ENCODE measurements at regions not wholly inside any gene's neighbourhood (a gene's known extent, or its start where the extent isn't known, plus 50 kb on each side); places are given as distances from the start of the nearest gene placed in this dataset.
"Not testable (repeated sequence)": the region's sequence is repeated elsewhere in the genome, so short reads cannot be mapped to it uniquely, and the experiment has no call there.

DNA sequence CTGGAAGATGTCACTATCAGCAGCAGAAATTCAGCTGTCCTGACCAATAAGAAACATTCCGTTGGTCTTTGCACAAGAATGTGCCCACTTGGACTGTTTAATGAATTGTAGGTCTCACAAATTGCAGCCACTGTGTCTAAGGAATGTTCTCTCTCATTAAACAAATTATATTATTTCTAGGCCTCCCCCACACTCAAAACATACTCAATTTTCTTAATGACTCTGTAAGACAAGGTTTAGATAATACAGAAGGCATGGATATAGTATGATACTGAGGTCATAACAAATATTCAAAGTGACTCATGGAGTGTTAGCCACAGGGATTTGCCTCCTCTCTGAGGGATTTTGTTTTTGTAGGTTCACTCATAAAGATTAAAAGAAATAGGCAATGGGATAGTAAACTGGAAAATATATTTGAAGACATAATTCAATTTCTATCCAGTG lies 197.5 kb downstream of the PTN start:
- no peak for ATAC-seq (replicated peaks in 1 of 2)
- no peaks in the 10 kb centered on the region for H3K27me3 Mint-ChIP-seq (ENCODE audit: low read depth)
- peaks cover 1 to 6% of the 10 kb centered on the region in 2 donors for H3K9me3 Mint-ChIP-seq
- no peaks in the 10 kb centered on the region for H3K36me3 Mint-ChIP-seq (ENCODE audit: insufficient read depth in 2 of 2)
- no peak for DNase-seq
- H3K4me3 Mint-ChIP-seq, result no peak overlapping the region
- no peaks in the 10 kb centered on the region for H3K4me1 Mint-ChIP-seq (ENCODE audit: low read depth)
- no peak overlapping the region for H3K27ac Mint-ChIP-seq

GRCh38 chr7:137142376-137142775 lies 201.2 kb downstream of the PTN start:
- no peaks in the 10 kb centered on the region for H3K4me1 Mint-ChIP-seq (ENCODE audit: low read depth)
- no peak overlapping the region for H3K27ac Mint-ChIP-seq
- peaks cover 2 to 10% of the 10 kb centered on the region in 2 donors for H3K9me3 Mint-ChIP-seq
- ATAC-seq (replicated peaks in 1 of 2) (no peak), DNase-seq (no peak)
- no peaks in the 10 kb centered on the region for H3K36me3 Mint-ChIP-seq (ENCODE audit: insufficient read depth in 2 of 2)
- H3K27me3 Mint-ChIP-seq (ENCODE audit: low read depth), result no peaks in the 10 kb centered on the region
- no peak overlapping the region for H3K4me3 Mint-ChIP-seq

- Mint-ChIP-seq H3K9me3 (peaks cover 6 to 8% of the 10 kb centered on the region in 2 donors), H3K27ac (no peak overlapping the region), H3K27me3 (ENCODE audit: low read depth) (no peaks in the 10 kb centered on the region), H3K4me3 (no peak overlapping the region), H3K36me3 (ENCODE audit: insufficient read depth in 2 of 2) (no peaks in the 10 kb centered on the region), H3K4me1 (ENCODE audit: low read depth) (no peaks in the 10 kb centered on the region)
- no peak for ATAC-seq (replicated peaks in 1 of 2)
- DNase-seq, result no peak
These were observed 207.7 kb downstream of the PTN start for GRCh38 chr7:137135654-137136350.

- H3K4me3 Mint-ChIP-seq, result no peak overlapping the region
- H3K4me1 Mint-ChIP-seq (ENCODE audit: low read depth), result no peaks in the 10 kb centered on the region
- H3K27ac Mint-ChIP-seq, result no peak overlapping the region
- H3K27me3 Mint-ChIP-seq (ENCODE audit: low read depth), result no peaks in the 10 kb centered on the region
- DNase-seq, result no peak
- ATAC-seq (replicated peaks in 1 of 2), result no peak
- no peaks in the 10 kb centered on the region for H3K36me3 Mint-ChIP-seq (ENCODE audit: insufficient read depth in 2 of 2)
- H3K9me3 Mint-ChIP-seq, result peaks cover 6 to 9% of the 10 kb centered on the region in 2 donors
These were observed 212.8 kb downstream of the PTN start for GRCh38 chr7:137130751-137131158.

GRCh38 chr7:137129025-137129424 lies 214.5 kb downstream of the PTN start:
- Mint-ChIP-seq H3K9me3 (peaks cover 6% of the 10 kb centered on the region in 2 donors), H3K27me3 (ENCODE audit: low read depth) (no peaks in the 10 kb centered on the region), H3K27ac (no peak overlapping the region), H3K36me3 (ENCODE audit: insufficient read depth in 2 of 2) (no peaks in the 10 kb centered on the region), H3K4me3 (no peak overlapping the region), H3K4me1 (ENCODE audit: low read depth) (no peaks in the 10 kb centered on the region)
- no peak for ATAC-seq (replicated peaks in 1 of 2)
- DNase-seq, result no peak

- no peak for ATAC-seq (replicated peaks in 1 of 2)
- H3K4me1 Mint-ChIP-seq (ENCODE audit: low read depth), result no peaks in the 10 kb centered on the region
- no peaks in the 10 kb centered on the region for H3K27me3 Mint-ChIP-seq (ENCODE audit: low read depth)
- peaks cover 4 to 9% of the 10 kb centered on the region in 2 donors for H3K9me3 Mint-ChIP-seq
- H3K27ac Mint-ChIP-seq, result no peak overlapping the region
- H3K4me3 Mint-ChIP-seq, result no peak overlapping the region
- H3K36me3 Mint-ChIP-seq (ENCODE audit: insufficient read depth in 2 of 2), result no peaks in the 10 kb centered on the region
- DNase-seq, result no peak
These were observed 215.7 kb downstream of the PTN start for GRCh38 chr7:137127806-137128205.

- Mint-ChIP-seq H3K4me1 (ENCODE audit: low read depth) (no peaks in the 10 kb centered on the region), H3K4me3 (no peak overlapping the region), H3K9me3 (peaks cover 4 to 6% of the 10 kb centered on the region in 2 donors), H3K36me3 (ENCODE audit: insufficient read depth in 2 of 2) (no peaks in the 10 kb centered on the region), H3K27ac (no peak overlapping the region), H3K27me3 (ENCODE audit: low read depth) (no peaks in the 10 kb centered on the region)
- DNase-seq (no peak), ATAC-seq (replicated peaks in 1 of 2) (no peak)
These were observed 216.5 kb downstream of the PTN start for GRCh38 chr7:137127058-137127457.

DNA sequence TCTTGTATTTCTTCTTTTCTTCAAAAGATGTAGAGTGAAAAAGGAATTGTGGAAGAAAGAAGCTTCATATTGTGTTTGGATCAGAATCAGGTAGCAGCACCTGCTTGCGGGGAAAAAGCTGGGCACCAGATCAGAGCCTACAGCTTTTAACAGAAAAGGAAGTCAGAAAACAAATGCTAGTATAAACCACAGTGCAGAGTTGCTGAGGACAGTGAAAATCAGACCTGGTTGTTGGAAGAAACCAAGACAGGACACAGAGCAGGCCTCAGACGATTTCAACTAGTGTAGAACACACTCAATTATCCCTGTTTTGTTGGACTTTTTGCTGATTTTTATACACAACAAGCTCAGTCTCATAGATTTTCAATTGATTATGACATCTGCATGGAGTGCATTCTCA lies 221.4 kb downstream of the PTN start:
- H3K27ac Mint-ChIP-seq, result no peak overlapping the region
- H3K4me3 Mint-ChIP-seq, result no peak overlapping the region
- DNase-seq, result no peak
- peaks cover 2 to 6% of the 10 kb centered on the region in 2 donors for H3K9me3 Mint-ChIP-seq
- ATAC-seq (replicated peaks in 1 of 2), result no peak
- no peaks in the 10 kb centered on the region for H3K27me3 Mint-ChIP-seq (ENCODE audit: low read depth)
- no peaks in the 10 kb centered on the region for H3K36me3 Mint-ChIP-seq (ENCODE audit: insufficient read depth in 2 of 2)
- H3K4me1 Mint-ChIP-seq (ENCODE audit: low read depth), result no peaks in the 10 kb centered on the region

GRCh38 chr7:137120690-137121089 lies 222.8 kb downstream of the PTN start:
- Mint-ChIP-seq H3K27ac (no peak overlapping the region), H3K4me1 (ENCODE audit: low read depth) (no peaks in the 10 kb centered on the region), H3K36me3 (ENCODE audit: insufficient read depth in 2 of 2) (no peaks in the 10 kb centered on the region), H3K9me3 (peaks cover 4 to 6% of the 10 kb centered on the region in 2 donors), H3K27me3 (ENCODE audit: low read depth) (no peaks in the 10 kb centered on the region), H3K4me3 (no peak overlapping the region)
- ATAC-seq (replicated peaks in 1 of 2) (peak in 1 of 2 donors; percentile 23), DNase-seq (no peak)

DNA sequence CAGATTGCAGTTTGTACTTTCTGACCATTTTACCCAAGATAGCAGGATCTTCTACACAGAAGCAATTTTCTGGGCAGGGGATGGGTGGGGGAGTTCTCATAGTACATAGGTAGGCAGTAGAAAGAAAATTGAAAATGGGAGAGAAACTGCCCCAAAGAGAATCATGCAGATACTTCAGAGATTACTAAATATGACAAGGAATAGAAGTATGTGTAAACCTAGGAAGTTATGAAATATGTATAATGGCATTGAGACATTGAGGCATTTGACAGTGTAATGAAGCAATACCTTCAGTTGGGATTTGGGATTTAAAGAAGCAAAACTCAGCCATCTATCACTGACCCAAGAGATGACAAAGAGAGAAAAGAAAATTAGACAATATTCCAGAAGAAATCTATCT lies 233.0 kb downstream of the PTN start:
- Mint-ChIP-seq H3K9me3 (peaks cover 9 to 10% of the 10 kb centered on the region in 2 donors), H3K27me3 (ENCODE audit: low read depth) (no peaks in the 10 kb centered on the region), H3K4me3 (no peak overlapping the region), H3K27ac (no peak overlapping the region), H3K36me3 (ENCODE audit: insufficient read depth in 2 of 2) (no peaks in the 10 kb centered on the region), H3K4me1 (ENCODE audit: low read depth) (no peaks in the 10 kb centered on the region)
- DNase-seq (no peak), ATAC-seq (replicated peaks in 1 of 2) (no peak)

DNA sequence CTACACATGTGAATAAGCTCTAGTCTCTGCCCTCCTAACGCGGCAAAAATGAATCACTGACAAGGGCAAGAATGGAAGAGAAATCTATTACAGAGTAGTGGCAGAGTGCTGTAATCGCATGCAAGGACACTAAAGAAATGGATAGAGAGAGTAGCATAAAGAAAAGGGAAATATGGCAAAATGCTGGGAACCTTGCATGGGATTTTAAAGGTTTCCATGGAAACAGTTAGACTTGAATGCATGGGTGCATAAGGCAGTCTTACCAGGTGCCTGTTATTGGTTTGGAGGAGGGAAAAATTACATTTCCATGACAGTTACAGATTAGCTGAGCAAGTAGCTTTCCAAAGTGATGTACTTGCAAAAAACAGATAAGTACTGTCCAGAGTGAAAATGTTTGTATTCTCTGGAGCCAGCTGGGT lies 233.4 kb downstream of the PTN start:
- no peak for DNase-seq
- H3K4me1 Mint-ChIP-seq (ENCODE audit: low read depth), result no peaks in the 10 kb centered on the region
- H3K27ac Mint-ChIP-seq, result no peak overlapping the region

GRCh38 chr7:137107802-137108201 lies 235.7 kb downstream of the PTN start:
- H3K4me3 Mint-ChIP-seq; H3K4me1 Mint-ChIP-seq (ENCODE audit: low read depth); H3K27ac Mint-ChIP-seq; H3K36me3 Mint-ChIP-seq (ENCODE audit: insufficient read depth in 2 of 2); DNase-seq; ATAC-seq (replicated peaks in 1 of 2); H3K27me3 Mint-ChIP-seq (ENCODE audit: low read depth): not testable (repeated sequence)
- H3K9me3 Mint-ChIP-seq, result peaks cover 9 to 17% of the 10 kb centered on the region in 2 donors

More for the DNA sequence above, 233.4 kb downstream of the PTN start:
- Mint-ChIP-seq H3K4me3 (no peak overlapping the region), H3K27me3 (ENCODE audit: low read depth) (no peaks in the 10 kb centered on the region), H3K9me3 (peaks cover 9 to 13% of the 10 kb centered on the region in 2 donors), H3K36me3 (ENCODE audit: insufficient read depth in 2 of 2) (no peaks in the 10 kb centered on the region)
- no peak for ATAC-seq (replicated peaks in 1 of 2)

- ATAC-seq (replicated peaks in 1 of 2), result not testable (repeated sequence)
These were observed 235.1 kb downstream of the CHRM2 start for GRCh38 chr7:137103526-137103925.

GRCh38 chr7:137097111-137097510 lies 228.7 kb downstream of the CHRM2 start:
- Mint-ChIP-seq H3K36me3 (ENCODE audit: insufficient read depth in 2 of 2) (peaks cover 0 to 6% of the 10 kb centered on the region in 2 donors), H3K27me3 (ENCODE audit: low read depth) (no peaks in the 10 kb centered on the region), H3K4me1 (ENCODE audit: low read depth) (no peaks in the 10 kb centered on the region), H3K9me3 (peaks cover 13 to 20% of the 10 kb centered on the region in 2 donors), H3K4me3 (no peak overlapping the region), H3K27ac (no peak overlapping the region)
- no peak for ATAC-seq (replicated peaks in 1 of 2)
- DNase-seq, result no peak

More at GRCh38 chr7:137103526-137103925, 235.1 kb downstream of the CHRM2 start:
- peaks cover 10 to 15% of the 10 kb centered on the region in 2 donors for H3K9me3 Mint-ChIP-seq
- DNase-seq; H3K4me1 Mint-ChIP-seq (ENCODE audit: low read depth); H3K4me3 Mint-ChIP-seq; H3K27ac Mint-ChIP-seq; H3K36me3 Mint-ChIP-seq (ENCODE audit: insufficient read depth in 2 of 2); H3K27me3 Mint-ChIP-seq (ENCODE audit: low read depth): not testable (repeated sequence)

Measured in activated T-cell treated with anti-CD3 and anti-CD28 coated beads, Interleukin-2, amount 50 U/mL, for 72 hours (primary cell).